ENCODE measurements at regions not wholly inside any gene's neighbourhood (a gene's known extent, or its start where the extent isn't known, plus 50 kb on each side); places are given as distances from the start of the nearest gene placed in this dataset.
"Not testable (repeated sequence)": the region's sequence is repeated elsewhere in the genome, so short reads cannot be mapped to it uniquely, and the experiment has no call there.

GRCh38 chr14:105902131-105902898, 375.9 kb downstream of the TMEM121 start:
- H3K27ac ChIP-seq: no peak overlapping the region
- H3K36me3 ChIP-seq: no peaks in the 10 kb centered on the region
- 86% methylated on average over 1 of the region's 15 CpGs; no CpG with 5 or more reads in 1 of the 2 donors for WGBS, 2 donors
- intact Hi-C loops (cut with DNase I): no loop called here
- TF ChIP-seq POLR2A (IDR thresholded peaks at IDR 0.05) (no peak), CTCF (IDR thresholded peaks at IDR 0.05) (no peak)
- no peak for DNase-seq
- no peaks in the 10 kb centered on the region for H3K4me1 ChIP-seq
- H3K9me3 ChIP-seq: no peaks in the 10 kb centered on the region
- H3K4me3 ChIP-seq: no peak overlapping the region
- H3K27me3 ChIP-seq: no peaks in the 10 kb centered on the region

GRCh38 chr14:105902899-105903165, 376.4 kb downstream of the TMEM121 start:
- H3K27ac ChIP-seq; H3K4me3 ChIP-seq; H3K36me3 ChIP-seq; DNase-seq; intact Hi-C loops (cut with DNase I); H3K27me3 ChIP-seq; H3K9me3 ChIP-seq; H3K4me1 ChIP-seq: not testable (repeated sequence)
- WGBS, 2 donors: no CpG with 5 or more reads among the region's 9 CpGs

GRCh38 chr14:105903971-105904370, 377.6 kb downstream of the TMEM121 start:
- H3K4me3 ChIP-seq: no peak overlapping the region
- TF ChIP-seq CTCF (IDR thresholded peaks at IDR 0.05) (no peak), POLR2A (IDR thresholded peaks at IDR 0.05) (no peak)
- intact Hi-C loops (cut with DNase I): no loop called here
- H3K4me1 ChIP-seq: no peaks in the 10 kb centered on the region
- no peaks in the 10 kb centered on the region for H3K36me3 ChIP-seq
- H3K9me3 ChIP-seq: no peaks in the 10 kb centered on the region
- WGBS, 2 donors: no CpG with 5 or more reads among the region's 9 CpGs
- peaks cover 0 to under 1% (median 0%) of the 10 kb centered on the region in 4 donors for H3K27me3 ChIP-seq
- no peak for DNase-seq
- H3K27ac ChIP-seq: no peak overlapping the region

GRCh38 chr14:105904379-105904778, 378.0 kb downstream of the TMEM121 start:
- H3K4me3 ChIP-seq: no peak overlapping the region
- H3K27ac ChIP-seq: no peak overlapping the region
- no peaks in the 10 kb centered on the region for H3K36me3 ChIP-seq
- H3K27me3 ChIP-seq: peaks cover 0 to 4% (median 0%) of the 10 kb centered on the region in 4 donors
- no peaks in the 10 kb centered on the region for H3K9me3 ChIP-seq
- intact Hi-C loops (cut with DNase I): no loop called here
- 30% methylated on average over 3 of the region's 11 CpGs; no CpG with 5 or more reads in 1 of the 2 donors for WGBS, 2 donors
- TF ChIP-seq CTCF (IDR thresholded peaks at IDR 0.05): no peak
- TF ChIP-seq POLR2A (IDR thresholded peaks at IDR 0.05): no peak
- no peaks in the 10 kb centered on the region for H3K4me1 ChIP-seq
- DNase-seq: no peak

- intact Hi-C loops (cut with DNase I): no loop called here
- no peaks in the 10 kb centered on the region for H3K4me1 ChIP-seq
- H3K27me3 ChIP-seq: peaks cover 0 to 4% (median 0%) of the 10 kb centered on the region in 4 donors
- TF ChIP-seq POLR2A (IDR thresholded peaks at IDR 0.05) (no peak), CTCF (IDR thresholded peaks at IDR 0.05) (no peak)
- WGBS, 2 donors: 80 to 81% methylated on average over 4 to 9 of the region's 11 CpGs
- H3K36me3 ChIP-seq: no peaks in the 10 kb centered on the region
- H3K4me3 ChIP-seq: no peak overlapping the region
- no peak for DNase-seq
- H3K9me3 ChIP-seq: no peaks in the 10 kb centered on the region
- H3K27ac ChIP-seq: no peak overlapping the region
Observed at GRCh38 chr14:105905456-105905855, 379.1 kb downstream of the TMEM121 start.

GRCh38 chr14:105907276-105907675, 380.9 kb downstream of the TMEM121 start:
- TF ChIP-seq CTCF (IDR thresholded peaks at IDR 0.05) (no peak), POLR2A (IDR thresholded peaks at IDR 0.05) (no peak)
- WGBS, 2 donors: 100% methylated on average over 2 of the region's 3 CpGs; no CpG with 5 or more reads in 1 of the 2 donors
- Histone ChIP-seq H3K27me3 (peaks cover 0 to 4% (median 0%) of the 10 kb centered on the region in 4 donors), H3K9me3 (no peaks in the 10 kb centered on the region), H3K4me1 (no peaks in the 10 kb centered on the region), H3K27ac (no peak overlapping the region), H3K4me3 (no peak overlapping the region), H3K36me3 (no peaks in the 10 kb centered on the region)
- intact Hi-C loops (cut with DNase I): no loop called here
- no peak for DNase-seq
